Muscle of leg (tissue), 3 donors: ENCODE measurements at regions not wholly inside any gene's neighbourhood (a gene's known extent, or its start where the extent isn't known, plus 50 kb on each side); places are given as distances from the start of the nearest gene placed in this dataset.
A peak's percentile ranks its signal among the peaks of the same experiment; 100 is the strongest.
"Not testable (repeated sequence)": the region's sequence is repeated elsewhere in the genome, so short reads cannot be mapped to it uniquely, and the experiment has no call there.

ENCODE experiments used
- DNase-seq: peaks from one replicate; pipeline ENCODE4 v3.0.0; 2013
- H3K27ac ChIP-seq: one replicate; pipeline ENCODE4 v1.5.1; 2013; ENCODE audit warnings: mild to moderate bottlenecking, low read length, control low read depth
- H3K27me3 ChIP-seq: one replicate; pipeline ENCODE4 v1.6.1; 2013; ENCODE audit warnings: low read length; ENCODE audit not compliant: control insufficient read depth, insufficient read depth
- H3K36me3 ChIP-seq: one replicate; pipeline ENCODE4 v1.6.1; 2013; ENCODE audit warnings: low read length; ENCODE audit not compliant: control insufficient read depth, insufficient read depth
- H3K4me1 ChIP-seq: one replicate; pipeline ENCODE4 v1.6.1; 2013; ENCODE audit warnings: low read length; ENCODE audit not compliant: control insufficient read depth, insufficient read depth
- H3K4me3 ChIP-seq: one replicate; pipeline ENCODE4 v1.5.1; 2013; ENCODE audit warnings: low read length, control low read depth
- H3K9me3 ChIP-seq: replicated peaks from 2 replicates; pipeline ENCODE4 v1.6.1; 2013; ENCODE audit warnings: low read depth, low read length; ENCODE audit not compliant: control insufficient read depth
- WGBS: methylation state at CpG from one replicate; pipeline ENCODE4 v1.1.5; 2013; ENCODE audit warnings: missing lambda C conversion rate; ENCODE audit not compliant: insufficient coverage; 5-methylcytosine and 5-hydroxymethylcytosine counted together

- not testable (repeated sequence) for H3K4me3 ChIP-seq, DNase-seq, H3K27ac ChIP-seq, H3K9me3 ChIP-seq, H3K36me3 ChIP-seq
- H3K27me3 ChIP-seq, result peaks cover 19% of the 10 kb centered on the region
- peaks cover 20% of the 10 kb centered on the region for H3K4me1 ChIP-seq
- 100% methylated on average over 1 of the region's 1 CpG for WGBS
These were observed 169.3 kb downstream of the INHBB start for GRCh38 chr2:120515066-120515758.

DNA sequence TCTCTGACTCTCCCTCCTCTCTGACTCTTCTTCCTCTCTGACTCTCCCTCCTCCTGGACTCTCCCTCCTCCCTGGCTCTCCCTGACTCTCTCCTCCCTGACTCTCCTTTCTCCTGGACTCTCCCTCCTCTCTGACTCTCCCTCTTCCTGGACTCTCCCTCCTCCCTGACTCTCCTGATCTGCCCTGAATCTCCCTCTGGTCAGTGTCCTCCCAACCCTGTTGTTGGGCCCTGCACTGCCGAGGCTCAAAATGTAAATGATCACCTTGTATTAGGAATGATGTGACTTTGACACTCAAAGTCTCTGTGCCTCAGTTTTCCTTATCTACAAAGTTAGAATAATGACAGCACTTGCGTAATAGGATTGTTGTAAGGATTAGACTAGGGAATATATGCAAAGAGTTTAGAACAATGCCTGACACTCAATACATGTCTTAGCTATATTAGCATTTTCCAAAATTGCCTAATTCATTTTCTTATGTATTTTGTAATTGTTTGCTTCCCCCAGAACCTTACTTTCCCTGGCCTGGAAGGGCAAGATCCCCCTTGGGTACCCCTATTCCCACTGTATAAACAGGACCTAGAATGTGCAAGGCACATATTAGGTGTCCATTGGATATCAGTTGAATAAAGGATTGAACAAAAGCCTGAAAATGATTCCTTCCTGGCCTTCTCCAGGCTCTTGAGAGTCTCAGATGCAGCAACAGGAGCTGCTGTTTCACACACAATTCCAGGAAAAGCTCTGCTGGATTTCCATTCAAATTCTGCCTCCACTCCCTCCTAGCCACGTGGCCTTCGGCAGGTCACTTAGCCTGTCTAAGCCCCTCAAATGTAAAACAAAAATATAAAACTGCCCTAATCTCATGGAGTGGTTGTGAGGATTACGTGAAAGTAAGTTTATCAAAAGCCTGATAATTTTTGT lies 170.1 kb downstream of the INHBB start:
- H3K4me1 ChIP-seq, result peaks cover 14% of the 10 kb centered on the region
- no CpG with 5 or more reads among the region's 5 CpGs for WGBS
- peak overlapping the region; percentile 24 for H3K27ac ChIP-seq
- no peak overlapping the region for H3K4me3 ChIP-seq
- H3K9me3 ChIP-seq, result no peaks in the 10 kb centered on the region
- H3K36me3 ChIP-seq, result no peaks in the 10 kb centered on the region
- DNase-seq, result peak; percentile 71
- peaks cover 18% of the 10 kb centered on the region for H3K27me3 ChIP-seq

- H3K4me3 ChIP-seq, result no peak overlapping the region
- peak; percentile 77 for DNase-seq
- no peaks in the 10 kb centered on the region for H3K36me3 ChIP-seq
- peaks cover 24% of the 10 kb centered on the region for H3K27me3 ChIP-seq
- peaks cover 10% of the 10 kb centered on the region for H3K4me1 ChIP-seq
- peak overlapping the region; percentile 24 for H3K27ac ChIP-seq
- 30% methylated on average over 2 of the region's 6 CpGs for WGBS
- H3K9me3 ChIP-seq, result no peaks in the 10 kb centered on the region
These were observed 170.9 kb downstream of the INHBB start for GRCh38 chr2:120516679-120517314.

DNA sequence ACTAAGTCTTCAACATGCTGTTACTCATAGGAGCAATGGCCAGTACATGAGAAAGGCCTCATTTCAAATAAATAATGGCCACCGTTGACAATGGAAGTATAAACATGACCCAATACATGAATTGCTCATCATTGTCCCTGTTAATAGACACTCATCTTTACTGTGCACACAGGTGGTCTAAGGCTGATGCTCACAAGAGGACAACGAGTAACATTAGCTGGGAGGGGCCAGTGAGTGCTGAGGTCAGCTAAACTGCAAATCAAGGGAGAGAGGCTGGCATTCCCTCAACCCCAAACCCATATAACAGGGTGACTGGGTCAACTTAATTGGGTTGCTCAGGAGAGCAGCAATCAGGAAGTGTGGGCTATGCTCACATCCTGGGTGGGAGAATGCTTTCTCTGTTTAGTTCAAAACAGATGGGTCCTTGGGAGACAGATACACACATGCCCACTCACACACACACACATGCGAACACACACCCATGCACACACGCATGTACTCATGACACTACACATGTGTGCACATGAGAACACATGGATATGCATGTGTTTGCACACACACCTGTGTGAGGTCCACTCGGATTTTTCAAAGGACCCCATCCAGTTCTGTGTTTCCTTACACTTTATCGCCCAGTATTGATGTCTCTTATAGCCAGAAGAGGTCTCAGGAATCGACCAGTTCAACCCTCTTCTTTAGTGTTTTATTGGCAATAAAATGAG lies 172.0 kb downstream of the INHBB start:
- WGBS, result 76% methylated on average over 4 of the region's 7 CpGs
- no peaks in the 10 kb centered on the region for H3K9me3 ChIP-seq
- H3K4me3 ChIP-seq, result no peak overlapping the region
- H3K4me1 ChIP-seq, result peaks cover 4% of the 10 kb centered on the region
- DNase-seq, result no peak
- H3K27ac ChIP-seq, result no peak overlapping the region
- H3K36me3 ChIP-seq, result no peaks in the 10 kb centered on the region
- peaks cover 28% of the 10 kb centered on the region for H3K27me3 ChIP-seq

DNA sequence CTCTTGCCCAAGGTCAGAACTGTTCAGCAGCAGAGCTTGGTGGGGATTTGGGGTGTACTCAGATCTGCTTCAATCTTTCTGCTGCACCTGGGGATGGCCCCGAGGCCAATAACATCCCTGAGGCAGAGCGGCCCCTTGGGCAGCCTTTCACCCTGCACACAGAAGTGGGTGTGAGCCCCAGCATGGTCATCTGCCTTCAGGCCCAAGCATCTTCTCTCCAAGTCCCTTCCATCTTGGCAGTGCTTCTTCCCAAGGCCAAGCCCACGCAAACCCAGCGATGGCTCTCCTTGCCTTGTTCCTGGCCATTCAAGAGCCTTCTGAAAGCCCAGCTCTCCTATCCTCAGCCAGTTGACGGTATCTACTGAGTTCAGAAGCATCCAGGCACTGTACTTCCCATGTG lies 172.9 kb downstream of the INHBB start:
- DNase-seq, result no peak
- peaks cover 4% of the 10 kb centered on the region for H3K4me1 ChIP-seq
- H3K4me3 ChIP-seq, result no peak overlapping the region
- no peaks in the 10 kb centered on the region for H3K36me3 ChIP-seq
- no peaks in the 10 kb centered on the region for H3K9me3 ChIP-seq
- WGBS, result 92% methylated on average over 5 of the region's 5 CpGs
- H3K27me3 ChIP-seq, result peaks cover 29% of the 10 kb centered on the region
- no peak overlapping the region for H3K27ac ChIP-seq

DNA sequence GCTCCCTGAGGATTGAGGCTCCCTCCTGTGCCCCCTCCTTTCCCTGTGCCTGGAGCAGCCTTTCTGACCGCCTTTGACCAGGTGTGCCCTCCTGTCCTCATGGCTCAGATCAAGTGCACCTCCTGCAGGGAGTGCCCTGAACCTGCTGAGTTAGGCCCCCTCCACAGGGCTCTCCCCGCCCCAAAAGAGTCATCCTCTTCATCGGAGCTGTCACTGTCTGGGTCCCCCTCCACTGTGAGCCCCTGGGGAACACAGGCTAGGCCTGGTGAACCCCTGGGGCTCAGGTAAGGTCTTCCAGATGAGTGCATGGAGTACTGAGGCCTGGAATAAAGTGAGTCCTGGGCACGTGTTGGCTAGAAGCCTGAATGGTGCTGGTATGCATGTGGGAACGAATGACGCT lies 173.5 kb downstream of the INHBB start:
- 67% methylated on average over 1 of the region's 6 CpGs for WGBS
- no peaks in the 10 kb centered on the region for H3K9me3 ChIP-seq
- H3K36me3 ChIP-seq, result no peaks in the 10 kb centered on the region
- peaks cover 25% of the 10 kb centered on the region for H3K27me3 ChIP-seq
- peaks cover 4% of the 10 kb centered on the region for H3K4me1 ChIP-seq
- H3K27ac ChIP-seq, result no peak overlapping the region
- DNase-seq, result no peak
- H3K4me3 ChIP-seq, result no peak overlapping the region

GRCh38 chr2:120520454-120520853 lies 174.5 kb downstream of the INHBB start:
- Histone ChIP-seq H3K4me3 (no peak overlapping the region), H3K36me3 (no peaks in the 10 kb centered on the region), H3K4me1 (peaks cover 8% of the 10 kb centered on the region), H3K27ac (no peak overlapping the region), H3K9me3 (no peaks in the 10 kb centered on the region), H3K27me3 (peaks cover 23% of the 10 kb centered on the region)
- no peak for DNase-seq
- 100% methylated on average over 3 of the region's 5 CpGs for WGBS

GRCh38 chr2:120520929-120521912 lies 175.3 kb downstream of the INHBB start:
- DNase-seq, result no peak
- Histone ChIP-seq H3K4me3 (no peak overlapping the region), H3K4me1 (peaks cover 12% of the 10 kb centered on the region), H3K9me3 (no peaks in the 10 kb centered on the region), H3K36me3 (no peaks in the 10 kb centered on the region), H3K27ac (no peak overlapping the region), H3K27me3 (peaks cover 27% of the 10 kb centered on the region)
- 52% methylated on average over 11 of the region's 13 CpGs for WGBS

GRCh38 chr2:120522151-120522751 lies 176.3 kb downstream of the INHBB start:
- no peak overlapping the region for H3K27ac ChIP-seq
- 40% methylated on average over 26 of the region's 33 CpGs for WGBS
- no peak for DNase-seq
- peaks cover 9% of the 10 kb centered on the region for H3K4me1 ChIP-seq
- H3K9me3 ChIP-seq, result no peaks in the 10 kb centered on the region
- H3K4me3 ChIP-seq, result no peak overlapping the region
- H3K36me3 ChIP-seq, result no peaks in the 10 kb centered on the region
- H3K27me3 ChIP-seq, result peaks cover 27% of the 10 kb centered on the region
